A549 (cell line): ENCODE measurements at regions not wholly inside any gene's neighbourhood (a gene's known extent, or its start where the extent isn't known, plus 50 kb on each side); places are given as distances from the start of the nearest gene placed in this dataset.

ENCODE experiments used
- ATAC-seq, 2 experiments: fragments of 200-7000 bp in 1 of 2; fragments of >200 bp in 1 of 2; cut with Nextera tagmentation in 1 of 2; cut with Tn5 transposase in 1 of 2; 3 replicates each; pipeline versions ENCODE4 v1.8.0 to v1.9.1; 2018 to 2020; ENCODE audit warnings: mild to moderate bottlenecking in 1 of 2, moderate library complexity in 1 of 2
- CTCF ChIA-PET: fragments of 300-600 bp; sonication (Branson Sonifier 250); formaldehyde crosslinking; extraction: SDS; loops from one replicate; lab custom pipeline; 2021; ENCODE audit warnings: antibody characterized with exemption, inconsistent platforms; lab: Yijun Ruan, JAX
- POLR2A ChIA-PET: fragments of 350-600 bp; formaldehyde crosslinking; extraction: SDS; loops from one replicate; lab custom pipeline; 2021; ENCODE audit warnings: antibody characterized with exemption, inconsistent platforms; lab: Yijun Ruan, JAX
- DNase-seq, 2 experiments: peaks; one replicate each; pipeline versions ENCODE4 v3.0.0 to v3.0.0-alpha.2; 2011 to 2016; ENCODE audit warnings: low read depth in 1 of 2, low spot score in 1 of 2
- FAIRE-seq: peaks from 2 replicates; lab custom pipeline; 2011; peaks lifted over from hg19 to GRCh38; lab: Jason Lieb, UNC
- H3K27ac ChIP-seq, 2 experiments: fragments of >200 bp; sonication (Bioruptor Twin); formaldehyde crosslinking; 3 replicates each; pipeline ENCODE4 v1.5.1; 2016 to 2017
- H3K4me1 ChIP-seq: fragments of >200 bp; sonication (Bioruptor Twin); formaldehyde crosslinking; 3 replicates; pipeline ENCODE4 v1.6.1; 2016
- H3K4me2 ChIP-seq: fragments of >200 bp; sonication (Bioruptor Twin); formaldehyde crosslinking; 3 replicates; pipeline ENCODE4 v1.6.1; 2016
- H3K4me3 ChIP-seq: fragments of >200 bp; sonication (Bioruptor Twin); formaldehyde crosslinking; 3 replicates; pipeline ENCODE4 v1.5.1; 2016
- H3K9me3 ChIP-seq: fragments of >200 bp; sonication (Bioruptor Twin); formaldehyde crosslinking; 3 replicates; pipeline ENCODE4 v1.6.1; 2016
- BHLHE40 ChIP-seq: IDR thresholded peaks from 2 replicates; pipeline ENCODE4 v1.6.1; 2012; ENCODE audit warnings: low read depth, low read length, inconsistent platforms
- CBX8 ChIP-seq: fragments of 200-600 bp; sonication (generic); IDR thresholded peaks from 2 replicates; pipeline ENCODE4 v1.6.1; 2016
- CEBPB ChIP-seq, 2 experiments: fragments of >200 bp in 1 of 2; sonication (Bioruptor Twin) in 1 of 2; formaldehyde crosslinking in 1 of 2; IDR thresholded peaks; 2 replicates each; pipeline ENCODE4 v1.6.1; 2012 to 2016
- CHD2 ChIP-seq: fragments of 150-350 bp; IDR thresholded peaks from 2 replicates; pipeline ENCODE4 v1.6.1; 2014; ENCODE audit warnings: low read length; ENCODE audit not compliant: partially characterized antibody
- CHD4 ChIP-seq: fragments of 200-600 bp; sonication (generic); IDR thresholded peaks from 2 replicates; pipeline ENCODE4 v1.6.1; 2016; ENCODE audit warnings: antibody characterized with exemption, mild to moderate bottlenecking, borderline replicate concordance
- EP300 ChIP-seq, 2 experiments: fragments of >200 bp; sonication (Bioruptor Twin); formaldehyde crosslinking; IDR thresholded peaks; 2 replicates in 1 of 2; 3 replicates in 1 of 2; pipeline ENCODE4 v1.6.1; 2016 to 2017
- FOSL2 ChIP-seq, 2 experiments: fragments of 450-650 bp in 1 of 2; fragments of >200 bp in 1 of 2; sonication (Bioruptor Twin) in 1 of 2; formaldehyde crosslinking; IDR thresholded peaks; 2 replicates each; pipeline versions ENCODE4 v1.5.0 to v1.6.1; 2016 to 2020; ENCODE audit warnings: mild to moderate bottlenecking in 1 of 2, moderate library complexity in 1 of 2
- GATA3 ChIP-seq: IDR thresholded peaks from 2 replicates; pipeline ENCODE4 v1.6.1; 2012; ENCODE audit warnings: borderline replicate concordance
- HEYL ChIP-seq: fragments of 250-450 bp; sonication (Bioruptor Pico); IDR thresholded peaks from 2 replicates; pipeline ENCODE4 v1.8.0; 2021; ENCODE audit warnings: mild to moderate bottlenecking, moderate library complexity
- HOXA7 ChIP-seq: fragments of 250-450 bp; sonication (Bioruptor Pico); IDR thresholded peaks from 2 replicates; pipeline ENCODE4 v1.5.0; 2020; ENCODE audit warnings: mild to moderate bottlenecking, moderate library complexity
- KDM1A ChIP-seq: fragments of 200-600 bp; sonication (generic); IDR thresholded peaks from 2 replicates; pipeline ENCODE4 v1.6.1; 2016; ENCODE audit warnings: low read depth, mild to moderate bottlenecking
- KDM5A ChIP-seq: fragments of 200-600 bp; sonication (generic); IDR thresholded peaks from 2 replicates; pipeline ENCODE4 v1.6.1; 2016; ENCODE audit warnings: antibody characterized with exemption, mild to moderate bottlenecking
- MAZ ChIP-seq: fragments of 150-350 bp; IDR thresholded peaks from 2 replicates; pipeline ENCODE4 v1.6.1; 2014; ENCODE audit warnings: antibody characterized with exemption, low read depth, low read length, borderline replicate concordance
- MYC ChIP-seq: IDR thresholded peaks from 2 replicates; pipeline ENCODE4 v1.6.1; 2012; ENCODE audit warnings: mild to moderate bottlenecking, inconsistent platforms, low read length, improper control_type of control experiment, borderline replicate concordance
- NFE2L2 ChIP-seq: fragments of 150-350 bp; conservative IDR thresholded peaks from 2 replicates; pipeline ENCODE4 v1.6.1; 2014; ENCODE audit warnings: low read length
- NPAS2 ChIP-seq: fragments of 250-450 bp; sonication (Bioruptor Pico); IDR thresholded peaks from 2 replicates; pipeline ENCODE4 v1.8.0; 2022; ENCODE audit warnings: mild to moderate bottlenecking, moderate library complexity, borderline replicate concordance
- POLR2A ChIP-seq: IDR thresholded peaks from 2 replicates; pipeline ENCODE4 v1.6.1; 2012; ENCODE audit warnings: mild to moderate bottlenecking, low read length
- RFX5 ChIP-seq: fragments of 450-650 bp; IDR thresholded peaks from 2 replicates; pipeline ENCODE4 v1.7.1; 2014; ENCODE audit warnings: antibody characterized with exemption, mild to moderate bottlenecking, moderate library complexity
- SMC3 ChIP-seq: fragments of >200 bp; sonication (Bioruptor Twin); formaldehyde crosslinking; IDR thresholded peaks from 3 replicates; pipeline ENCODE4 v1.6.1; 2018; ENCODE audit warnings: inconsistent platforms
- TFCP2L1 ChIP-seq: fragments of 250-450 bp; sonication (Bioruptor Pico); IDR thresholded peaks from 2 replicates; pipeline ENCODE4 v1.5.0; 2021; ENCODE audit warnings: mild to moderate bottlenecking
- TP53 ChIP-seq: fragments of 250-450 bp; sonication (Bioruptor Pico); IDR thresholded peaks from 2 replicates; pipeline ENCODE4 v1.5.0; 2021; ENCODE audit warnings: mild to moderate bottlenecking, moderate library complexity
- ZC3H11A ChIP-seq: fragments of 450-650 bp; IDR thresholded peaks from 2 replicates; pipeline ENCODE4 v1.6.1; 2014; ENCODE audit warnings: antibody characterized with exemption, mild to moderate bottlenecking
- ZFP36 ChIP-seq: fragments of 450-650 bp; IDR thresholded peaks from 2 replicates; pipeline ENCODE4 v1.6.1; 2014; ENCODE audit warnings: borderline replicate concordance; ENCODE audit not compliant: partially characterized antibody
- ZSCAN20 ChIP-seq: fragments of 250-450 bp; sonication (Bioruptor Pico); IDR thresholded peaks from 2 replicates; pipeline ENCODE4 v1.8.0; 2022; ENCODE audit warnings: mild to moderate bottlenecking, moderate library complexity
- WGBS: methylation state at CpG from one replicate; pipeline ENCODE4 v1.1.6; 2017; ENCODE audit errors: missing lambda C conversion rate; 5-methylcytosine and 5-hydroxymethylcytosine counted together
- TF ChIP-seq, protein P1 (sequence below): fragments of 200-600 bp; sonication (generic); IDR thresholded peaks from 2 replicates; pipeline ENCODE4 v1.6.1; 2016; ENCODE audit warnings: antibody characterized with exemption, mild to moderate bottlenecking, moderate library complexity
- TF ChIP-seq, protein P2 (sequence below): IDR thresholded peaks from 2 replicates; pipeline ENCODE4 v1.6.1; 2012
- TF ChIP-seq, protein P3 (sequence below): fragments of >200 bp; sonication (Bioruptor Twin); formaldehyde crosslinking; IDR thresholded peaks from 2 replicates; pipeline ENCODE4 v1.6.1; 2016

DNA sequence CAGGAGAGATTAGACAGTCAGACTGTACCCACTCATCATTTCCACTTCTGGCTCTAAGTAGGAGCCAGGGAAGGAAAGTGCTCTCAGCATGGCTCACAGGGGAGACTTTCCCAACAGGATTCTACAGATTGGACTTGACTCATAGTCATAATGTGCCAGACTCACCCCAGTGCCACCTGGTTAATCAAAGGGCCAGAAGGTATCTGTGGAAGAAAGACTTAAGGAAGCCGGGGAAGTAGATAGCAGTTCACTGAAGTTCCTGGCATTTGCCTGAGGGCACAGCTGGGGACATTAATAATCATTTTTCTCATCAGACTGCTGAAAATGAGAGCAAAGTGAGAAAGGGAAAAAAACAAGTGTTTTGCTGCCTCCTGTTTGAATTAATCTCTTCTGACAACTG is 717.5 kb downstream of the TUSC7 start:
- H3K4me1 ChIP-seq: no peaks in the 10 kb centered on the region
- no peak overlapping the region for H3K27ac ChIP-seq
- FAIRE-seq (no peak), ATAC-seq (no peak), DNase-seq (no peak)
- TF ChIP-seq BHLHE40 (no peak), HOXA7 (CRISPR knock-in tag) (no peak)
- H3K4me3 ChIP-seq: no peak overlapping the region
- ChIA-PET CTCF (no interaction called here), POLR2A (no interaction called here)
- no peaks in the 10 kb centered on the region for H3K9me3 ChIP-seq
- no peak overlapping the region for H3K4me2 ChIP-seq
- WGBS: 79% methylated on average over 1 of the region's 1 CpG

DNA sequence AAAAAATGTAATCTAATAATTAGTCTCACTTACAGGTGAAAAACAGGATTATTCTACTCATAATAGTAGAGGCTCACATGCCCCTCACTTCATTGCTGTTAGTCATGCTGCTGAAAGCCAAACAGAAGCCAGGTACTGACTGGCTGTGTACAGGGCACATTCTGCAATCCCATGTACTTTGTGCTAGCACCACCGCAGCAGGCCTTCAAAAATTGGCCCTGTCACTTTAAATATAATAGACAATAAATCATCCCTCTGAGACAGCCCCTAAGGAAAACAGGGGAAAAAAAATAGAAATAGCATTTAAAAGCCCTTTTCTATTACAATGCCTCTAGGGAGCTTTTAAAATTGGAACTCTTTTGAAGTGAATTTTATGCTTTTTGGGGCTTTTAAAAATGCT is 723.8 kb downstream of the TUSC7 start:
- CTCF ChIA-PET: no interaction called here
- WGBS: 65% methylated on average over 1 of the region's 1 CpG
- Histone ChIP-seq H3K4me2 (no peak overlapping the region), H3K9me3 (no peaks in the 10 kb centered on the region), H3K4me1 (no peaks in the 10 kb centered on the region), H3K27ac (no peak overlapping the region), H3K4me3 (no peak overlapping the region)
- TF ChIP-seq ZFP36 (no peak), MYC (no peak), POLR2A (no peak), MAZ (no peak), NPAS2 (CRISPR knock-in tag) (no peak), ZSCAN20 (CRISPR knock-in tag) (no peak), CBX8 (no peak), TFCP2L1 (CRISPR knock-in tag) (no peak), CHD4 (no peak), FOSL2 (IDR thresholded peaks at IDR 0.05) (no peak), FOSL2 (CRISPR knock-in tag; IDR thresholded peaks at IDR 0.05) (no peak), SMC3 (no peak)
- TF ChIP-seq, protein P1, sequence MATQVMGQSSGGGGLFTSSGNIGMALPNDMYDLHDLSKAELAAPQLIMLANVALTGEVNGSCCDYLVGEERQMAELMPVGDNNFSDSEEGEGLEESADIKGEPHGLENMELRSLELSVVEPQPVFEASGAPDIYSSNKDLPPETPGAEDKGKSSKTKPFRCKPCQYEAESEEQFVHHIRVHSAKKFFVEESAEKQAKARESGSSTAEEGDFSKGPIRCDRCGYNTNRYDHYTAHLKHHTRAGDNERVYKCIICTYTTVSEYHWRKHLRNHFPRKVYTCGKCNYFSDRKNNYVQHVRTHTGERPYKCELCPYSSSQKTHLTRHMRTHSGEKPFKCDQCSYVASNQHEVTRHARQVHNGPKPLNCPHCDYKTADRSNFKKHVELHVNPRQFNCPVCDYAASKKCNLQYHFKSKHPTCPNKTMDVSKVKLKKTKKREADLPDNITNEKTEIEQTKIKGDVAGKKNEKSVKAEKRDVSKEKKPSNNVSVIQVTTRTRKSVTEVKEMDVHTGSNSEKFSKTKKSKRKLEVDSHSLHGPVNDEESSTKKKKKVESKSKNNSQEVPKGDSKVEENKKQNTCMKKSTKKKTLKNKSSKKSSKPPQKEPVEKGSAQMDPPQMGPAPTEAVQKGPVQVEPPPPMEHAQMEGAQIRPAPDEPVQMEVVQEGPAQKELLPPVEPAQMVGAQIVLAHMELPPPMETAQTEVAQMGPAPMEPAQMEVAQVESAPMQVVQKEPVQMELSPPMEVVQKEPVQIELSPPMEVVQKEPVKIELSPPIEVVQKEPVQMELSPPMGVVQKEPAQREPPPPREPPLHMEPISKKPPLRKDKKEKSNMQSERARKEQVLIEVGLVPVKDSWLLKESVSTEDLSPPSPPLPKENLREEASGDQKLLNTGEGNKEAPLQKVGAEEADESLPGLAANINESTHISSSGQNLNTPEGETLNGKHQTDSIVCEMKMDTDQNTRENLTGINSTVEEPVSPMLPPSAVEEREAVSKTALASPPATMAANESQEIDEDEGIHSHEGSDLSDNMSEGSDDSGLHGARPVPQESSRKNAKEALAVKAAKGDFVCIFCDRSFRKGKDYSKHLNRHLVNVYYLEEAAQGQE: no peak
- FAIRE-seq (no peak), DNase-seq (no peak), ATAC-seq (no peak)
- POLR2A ChIA-PET: no interaction called here

DNA sequence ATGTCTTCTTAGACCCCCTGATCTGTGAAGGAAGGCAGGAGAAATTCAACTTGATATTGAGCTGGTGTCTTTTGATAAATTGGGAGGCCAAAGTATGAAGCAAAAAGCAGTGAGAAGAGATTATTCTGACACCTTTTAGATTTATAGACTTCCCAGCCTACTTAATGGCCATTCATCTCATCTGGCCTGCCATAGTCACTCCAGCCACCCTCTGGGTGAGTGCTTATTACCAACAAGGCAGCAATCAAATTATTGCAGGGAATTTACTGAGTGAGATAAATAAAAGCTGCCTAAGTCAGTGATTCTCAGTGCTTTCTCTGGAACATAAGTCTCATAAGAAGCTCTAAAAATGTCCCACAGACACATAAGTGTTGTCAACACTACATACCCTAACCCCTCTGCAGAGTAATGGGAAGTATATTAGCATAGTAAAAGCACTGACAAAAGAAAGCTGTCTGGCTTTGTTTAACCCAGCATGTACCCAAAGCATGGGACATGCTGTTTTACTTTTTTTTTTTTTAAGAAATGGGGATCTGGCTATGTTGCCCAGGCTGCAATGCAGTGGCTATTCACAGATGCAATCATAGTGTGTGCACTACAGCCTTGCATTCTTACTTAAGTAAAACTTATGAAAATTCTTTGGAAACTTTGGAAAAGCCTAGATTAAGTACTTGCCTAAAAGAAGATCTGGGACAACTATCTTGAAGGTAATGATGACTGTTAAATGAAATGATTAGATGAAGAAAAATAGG is 725.3 kb downstream of the TUSC7 start:
- no peak for DNase-seq
- TF ChIP-seq GATA3 (no peak), CHD2 (no peak), CBX8 (no peak), EP300 (IDR thresholded peaks at IDR 0.05) (no peak), NFE2L2 (no peak), KDM1A (no peak), NPAS2 (CRISPR knock-in tag) (no peak), TP53 (no peak), TFCP2L1 (CRISPR knock-in tag) (no peak), KDM5A (no peak), RFX5 (no peak), CEBPB (IDR thresholded peaks at IDR 0.05) (no peak), HEYL (CRISPR knock-in tag) (no peak), ZC3H11A (no peak)
- TF ChIP-seq, protein P2, sequence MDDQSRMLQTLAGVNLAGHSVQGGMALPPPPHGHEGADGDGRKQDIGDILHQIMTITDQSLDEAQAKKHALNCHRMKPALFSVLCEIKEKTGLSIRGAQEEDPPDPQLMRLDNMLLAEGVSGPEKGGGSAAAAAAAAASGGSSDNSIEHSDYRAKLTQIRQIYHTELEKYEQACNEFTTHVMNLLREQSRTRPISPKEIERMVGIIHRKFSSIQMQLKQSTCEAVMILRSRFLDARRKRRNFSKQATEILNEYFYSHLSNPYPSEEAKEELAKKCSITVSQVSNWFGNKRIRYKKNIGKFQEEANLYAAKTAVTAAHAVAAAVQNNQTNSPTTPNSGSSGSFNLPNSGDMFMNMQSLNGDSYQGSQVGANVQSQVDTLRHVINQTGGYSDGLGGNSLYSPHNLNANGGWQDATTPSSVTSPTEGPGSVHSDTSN: no peak
- TF ChIP-seq, protein P3, sequence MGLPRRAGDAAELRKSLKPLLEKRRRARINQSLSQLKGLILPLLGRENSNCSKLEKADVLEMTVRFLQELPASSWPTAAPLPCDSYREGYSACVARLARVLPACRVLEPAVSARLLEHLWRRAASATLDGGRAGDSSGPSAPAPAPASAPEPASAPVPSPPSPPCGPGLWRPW: no peak
- POLR2A ChIA-PET: no interaction called here
- no peaks in the 10 kb centered on the region for H3K9me3 ChIP-seq
- no peak for FAIRE-seq
- no peak for ATAC-seq
- no peak overlapping the region for H3K4me3 ChIP-seq
- no peak overlapping the region for H3K4me2 ChIP-seq
- H3K4me1 ChIP-seq: no peaks in the 10 kb centered on the region
- no peak overlapping the region for H3K27ac ChIP-seq
- CTCF ChIA-PET: no interaction called here
